MCF 10A (cell line): ENCODE measurements at regions not wholly inside any gene's neighbourhood (a gene's known extent, or its start where the extent isn't known, plus 50 kb on each side); places are given as distances from the start of the nearest gene placed in this dataset.
"Not testable (repeated sequence)": the region's sequence is repeated elsewhere in the genome, so short reads cannot be mapped to it uniquely, and the experiment has no call there.

ENCODE experiments used
- BruUV-seq: library from RNA; stranded (reverse); fragments of 400-500 nt; replicated peaks from 2 replicates; lab custom pipeline; 2021; lab: Mats Ljungman, UMichigan
- CTCF ChIA-PET: fragments of 300-600 bp; sonication (Branson Sonifier 250); formaldehyde crosslinking; extraction: SDS; loops from one replicate; lab custom pipeline; 2021; ENCODE audit warnings: antibody characterized with exemption, inconsistent platforms; lab: Yijun Ruan, JAX
- POLR2A ChIA-PET: fragments of 300-600, 350-650 bp; sonication (Branson Sonifier 250); formaldehyde crosslinking; extraction: SDS; loops from one replicate; lab custom pipeline; 2020; ENCODE audit warnings: antibody characterized with exemption, inconsistent platforms; lab: Yijun Ruan, JAX
- DNase-seq: peaks from one replicate; pipeline ENCODE4 v3.0.0-alpha.2; 2018; ENCODE audit not compliant: unreplicated experiment
- H3K27ac Mint-ChIP-seq: one replicate; pipeline ENCODE4 v1.8.0; 2022; ENCODE audit warnings: mild to moderate bottlenecking, low read depth, mixed read lengths; ENCODE audit not compliant: unreplicated experiment
- H3K27me3 Mint-ChIP-seq: one replicate; pipeline ENCODE4 v1.8.0; 2022; ENCODE audit warnings: mixed read lengths; ENCODE audit not compliant: insufficient read depth, unreplicated experiment
- H3K36me3 Mint-ChIP-seq: one replicate; pipeline ENCODE4 v1.8.0; 2022; ENCODE audit warnings: mild to moderate bottlenecking, moderate library complexity, mixed read lengths; ENCODE audit not compliant: insufficient read depth, unreplicated experiment
- H3K4me1 Mint-ChIP-seq: one replicate; pipeline ENCODE4 v1.8.0; 2022; ENCODE audit warnings: mixed read lengths; ENCODE audit not compliant: insufficient read depth, unreplicated experiment
- H3K4me3 Mint-ChIP-seq: one replicate; pipeline ENCODE4 v1.8.0; 2022; ENCODE audit warnings: mild to moderate bottlenecking, moderate library complexity, mixed read lengths; ENCODE audit not compliant: unreplicated experiment
- H3K9me3 Mint-ChIP-seq: one replicate; pipeline ENCODE4 v1.8.0; 2022; ENCODE audit warnings: mixed read lengths; ENCODE audit not compliant: unreplicated experiment
- intact Hi-C: fragments of 100-400 bp; cut with micrococcal nuclease; formaldehyde crosslinking; loops from 2 replicates; pipeline ENCODE4 v1.14.1; 2022

DNA sequence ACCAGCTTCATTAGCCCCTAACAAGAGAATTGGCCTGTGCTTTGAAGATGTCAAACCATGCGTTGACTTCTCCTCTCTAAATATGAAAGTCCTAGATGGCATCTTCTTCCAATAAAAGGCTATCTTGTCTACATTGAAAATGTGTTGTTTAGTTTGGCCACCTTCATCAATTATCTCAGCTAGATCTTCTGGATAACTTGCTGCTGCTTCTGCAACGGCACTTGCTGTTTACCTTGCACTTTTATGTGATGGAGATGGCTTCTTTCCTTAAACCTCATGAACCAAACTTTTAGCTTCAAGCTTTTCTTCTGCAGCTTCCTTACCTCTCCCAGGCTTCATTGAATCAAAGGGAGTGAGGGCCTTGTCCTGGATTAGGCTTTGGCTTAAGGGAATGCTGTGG lies 58.6 kb upstream of the CSNK1E start:
- H3K27me3 Mint-ChIP-seq, H3K27ac Mint-ChIP-seq, H3K9me3 Mint-ChIP-seq, DNase-seq, BruUV-seq, H3K4me1 Mint-ChIP-seq, intact Hi-C loops, POLR2A ChIA-PET, H3K4me3 Mint-ChIP-seq, CTCF ChIA-PET: not testable (repeated sequence)
- peaks cover 63% of the 10 kb centered on the region for H3K36me3 Mint-ChIP-seq

DNA sequence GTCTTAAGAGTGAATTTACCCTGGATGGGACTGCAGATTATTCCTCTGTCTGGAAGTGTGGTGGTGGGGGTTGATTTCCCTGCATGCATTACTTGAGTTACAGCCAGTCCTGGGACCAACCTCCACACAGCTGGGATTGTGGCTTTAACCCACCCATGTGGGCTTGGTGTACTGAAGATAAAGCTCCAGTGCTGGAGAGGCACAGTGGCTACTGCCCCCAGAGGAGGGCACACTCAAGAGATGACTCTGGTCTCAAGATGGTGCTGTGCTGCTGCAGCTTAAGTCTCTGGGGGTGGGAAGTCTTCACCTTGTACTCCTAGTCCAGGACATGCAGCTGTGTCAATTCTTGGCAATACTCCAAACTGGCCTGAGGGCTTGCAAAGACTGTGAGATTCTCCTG lies 57.8 kb upstream of the CSNK1E start:
- CTCF ChIA-PET, intact Hi-C loops, DNase-seq, H3K27ac Mint-ChIP-seq, BruUV-seq, H3K9me3 Mint-ChIP-seq, POLR2A ChIA-PET, H3K4me1 Mint-ChIP-seq, H3K27me3 Mint-ChIP-seq, H3K4me3 Mint-ChIP-seq: not testable (repeated sequence)
- peaks cover 56% of the 10 kb centered on the region for H3K36me3 Mint-ChIP-seq

DNA sequence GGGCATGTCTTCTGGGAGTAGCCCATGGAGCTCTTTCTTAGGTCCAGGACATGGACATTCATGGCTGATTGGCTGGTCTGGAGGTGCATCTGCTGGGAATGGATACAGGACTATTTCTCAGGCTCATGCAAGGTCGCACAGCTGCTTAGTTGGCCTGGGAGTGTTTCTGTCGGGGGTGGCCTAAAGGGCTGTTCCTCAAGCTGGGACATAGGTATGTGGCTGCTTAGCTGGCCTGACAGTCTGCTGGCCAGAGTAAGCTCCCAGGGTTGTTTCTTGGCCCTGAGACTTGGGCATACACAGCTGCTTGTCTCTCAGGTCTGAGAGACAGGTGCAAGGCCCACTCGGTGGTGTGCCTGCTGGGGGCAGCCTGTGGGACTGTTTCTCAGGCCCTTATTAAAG lies 57.2 kb upstream of the CSNK1E start:
- BruUV-seq, POLR2A ChIA-PET, CTCF ChIA-PET, H3K27me3 Mint-ChIP-seq, DNase-seq, H3K9me3 Mint-ChIP-seq, H3K4me3 Mint-ChIP-seq, H3K4me1 Mint-ChIP-seq, H3K27ac Mint-ChIP-seq, intact Hi-C loops: not testable (repeated sequence)
- peaks cover 51% of the 10 kb centered on the region for H3K36me3 Mint-ChIP-seq

DNA sequence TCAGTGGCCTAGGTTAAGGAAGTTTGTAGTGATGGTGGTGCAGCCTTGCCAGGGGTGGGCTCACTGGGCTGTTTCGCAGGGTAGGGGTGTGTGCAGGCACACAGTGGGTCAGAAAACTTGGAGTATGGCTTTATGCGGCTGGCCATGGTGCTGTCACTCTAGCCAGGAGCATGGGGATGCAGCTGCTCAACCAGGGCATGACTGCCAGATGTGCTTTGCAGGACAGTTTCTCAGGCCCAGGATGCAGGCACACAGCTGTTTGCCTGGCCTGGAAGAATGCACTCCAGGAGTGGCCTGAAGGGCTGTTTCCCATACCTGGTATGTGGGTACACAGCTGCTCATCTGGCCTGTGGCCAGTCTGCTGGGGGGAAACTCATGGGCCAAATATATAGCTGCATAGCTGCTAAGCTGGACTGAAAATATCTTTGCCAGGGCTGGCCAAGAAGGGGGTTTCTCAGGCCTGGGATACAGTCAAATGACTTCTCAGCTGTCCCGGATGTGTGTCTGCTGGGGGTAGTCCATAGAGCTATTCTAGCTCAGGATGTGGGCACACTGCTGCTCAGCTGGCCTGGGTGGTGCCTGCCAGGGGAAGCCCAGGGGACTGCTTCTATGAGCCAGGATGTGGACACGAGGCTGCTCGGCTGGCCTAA lies 56.7 kb upstream of the CSNK1E start:
- BruUV-seq, H3K9me3 Mint-ChIP-seq, DNase-seq, H3K27ac Mint-ChIP-seq, H3K4me3 Mint-ChIP-seq, H3K4me1 Mint-ChIP-seq, intact Hi-C loops, CTCF ChIA-PET, H3K27me3 Mint-ChIP-seq, POLR2A ChIA-PET: not testable (repeated sequence)
- H3K36me3 Mint-ChIP-seq, result peaks cover 45% of the 10 kb centered on the region

DNA sequence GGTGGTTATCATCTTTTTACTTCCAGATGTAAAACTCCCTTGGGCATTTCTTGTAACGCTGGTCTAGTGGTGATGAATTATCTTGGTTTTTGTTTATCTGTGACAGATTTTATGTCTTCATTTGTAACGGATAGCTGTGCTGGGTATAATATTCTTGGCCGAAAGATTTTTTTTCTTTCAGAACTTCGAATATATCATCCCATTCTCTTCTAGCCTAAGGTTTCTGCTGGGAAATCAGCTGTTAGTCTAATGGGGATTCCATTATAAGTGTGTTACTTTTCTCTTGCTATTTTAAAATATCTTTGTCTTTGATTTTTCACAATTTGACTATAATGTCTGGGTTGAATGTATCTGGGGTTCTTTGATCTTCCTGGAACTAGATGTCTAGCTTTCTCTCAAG lies 55.4 kb upstream of the CSNK1E start:
- BruUV-seq, DNase-seq, intact Hi-C loops, H3K27me3 Mint-ChIP-seq, H3K4me3 Mint-ChIP-seq, CTCF ChIA-PET, H3K4me1 Mint-ChIP-seq, H3K9me3 Mint-ChIP-seq, H3K27ac Mint-ChIP-seq: not testable (repeated sequence)
- peaks cover 33% of the 10 kb centered on the region for H3K36me3 Mint-ChIP-seq
- POLR2A ChIA-PET, result interaction anchor here (0.6 kb wide), 2 partner anchors 30 to 1614 kb away, joined by 3 to 4 read pairs; no protein-coding TSS in a partner anchor

DNA sequence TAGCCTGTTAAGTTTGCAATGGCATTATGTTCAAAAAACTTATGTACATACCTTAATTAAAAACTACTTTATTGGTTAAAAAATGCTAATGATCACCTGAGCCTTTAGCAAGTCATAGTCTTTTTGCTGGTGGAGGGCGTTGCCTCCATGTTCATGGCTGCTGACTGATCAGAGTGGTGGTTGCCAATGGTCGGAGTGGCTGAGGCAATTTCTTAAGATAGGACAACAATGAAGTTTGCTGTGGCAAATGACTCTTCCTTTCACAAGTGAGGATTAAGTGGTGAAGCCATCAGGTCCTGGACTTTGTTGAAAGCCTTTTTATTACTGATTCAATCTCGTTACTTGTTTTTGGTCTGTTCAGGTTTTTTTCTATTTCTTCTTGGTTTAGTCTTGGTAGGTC lies 53.3 kb upstream of the CSNK1E start:
- CTCF ChIA-PET, result interaction anchor here (0.6 kb wide), 1 partner anchor 64 kb away, joined by 4 read pairs; no protein-coding TSS in a partner anchor
- BruUV-seq, result not testable (repeated sequence)

DNA sequence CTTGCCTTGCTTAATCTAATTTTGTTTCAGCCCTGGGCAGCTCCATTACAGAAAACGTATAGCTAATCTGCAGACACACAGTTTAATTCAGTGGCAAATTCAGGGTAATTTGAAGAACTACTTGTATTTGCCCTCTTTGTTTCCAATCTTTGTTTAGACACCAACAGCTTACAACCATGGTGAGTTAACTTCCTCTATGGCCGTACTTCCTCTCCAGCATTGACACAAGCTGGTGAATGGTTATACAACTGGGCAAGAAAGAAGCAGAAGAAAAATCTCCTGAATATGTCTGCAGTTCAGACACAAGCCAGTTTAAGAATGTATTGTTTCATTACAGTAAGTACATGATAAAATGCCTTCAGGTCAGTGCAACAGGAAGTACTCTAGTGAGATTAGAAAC lies 51.9 kb upstream of the CSNK1E start:
- intact Hi-C loops, CTCF ChIA-PET, BruUV-seq, H3K4me3 Mint-ChIP-seq, H3K27ac Mint-ChIP-seq, H3K9me3 Mint-ChIP-seq, H3K27me3 Mint-ChIP-seq, DNase-seq: not testable (repeated sequence)
- POLR2A ChIA-PET, result interaction anchor here (0.8 kb wide), 1 partner anchor 28 kb away, joined by 3 read pairs; no protein-coding TSS in a partner anchor
- H3K4me1 Mint-ChIP-seq, result peaks cover 12% of the 10 kb centered on the region
- peaks cover 10% of the 10 kb centered on the region for H3K36me3 Mint-ChIP-seq

More for the DNA sequence above, 53.3 kb upstream of the CSNK1E start:
- DNase-seq, H3K27me3 Mint-ChIP-seq, intact Hi-C loops, H3K4me1 Mint-ChIP-seq, POLR2A ChIA-PET, H3K4me3 Mint-ChIP-seq, H3K27ac Mint-ChIP-seq, H3K9me3 Mint-ChIP-seq: not testable (repeated sequence)
- H3K36me3 Mint-ChIP-seq, result peaks cover 18% of the 10 kb centered on the region
